Ishikawa (cell line): ENCODE measurements at regions not wholly inside any gene's neighbourhood (a gene's known extent, or its start where the extent isn't known, plus 50 kb on each side); places are given as distances from the start of the nearest gene placed in this dataset.

Experiments
- FOXM1 ChIP-seq: IDR thresholded peaks from 2 replicates; pipeline ENCODE4 v1.6.1; 2012; ENCODE audit warnings: low read depth, borderline replicate concordance
- TAF1 ChIP-seq: IDR thresholded peaks from 2 replicates; pipeline ENCODE4 v1.6.1; 2012; ENCODE audit warnings: low read depth, mild to moderate bottlenecking
- USF1 ChIP-seq: IDR thresholded peaks from 2 replicates; pipeline ENCODE4 v1.6.1; 2012
- TF ChIP-seq, protein P1 (sequence below): IDR thresholded peaks from 2 replicates; pipeline ENCODE4 v1.6.1; 2012; ENCODE audit warnings: low read depth, mild to moderate bottlenecking

GRCh38 chr4:14465057-14465456 is 537.2 kb upstream of the CPEB2 start:
- no peak for TF ChIP-seq TAF1
- no peak for TF ChIP-seq USF1
- TF ChIP-seq, protein P1, sequence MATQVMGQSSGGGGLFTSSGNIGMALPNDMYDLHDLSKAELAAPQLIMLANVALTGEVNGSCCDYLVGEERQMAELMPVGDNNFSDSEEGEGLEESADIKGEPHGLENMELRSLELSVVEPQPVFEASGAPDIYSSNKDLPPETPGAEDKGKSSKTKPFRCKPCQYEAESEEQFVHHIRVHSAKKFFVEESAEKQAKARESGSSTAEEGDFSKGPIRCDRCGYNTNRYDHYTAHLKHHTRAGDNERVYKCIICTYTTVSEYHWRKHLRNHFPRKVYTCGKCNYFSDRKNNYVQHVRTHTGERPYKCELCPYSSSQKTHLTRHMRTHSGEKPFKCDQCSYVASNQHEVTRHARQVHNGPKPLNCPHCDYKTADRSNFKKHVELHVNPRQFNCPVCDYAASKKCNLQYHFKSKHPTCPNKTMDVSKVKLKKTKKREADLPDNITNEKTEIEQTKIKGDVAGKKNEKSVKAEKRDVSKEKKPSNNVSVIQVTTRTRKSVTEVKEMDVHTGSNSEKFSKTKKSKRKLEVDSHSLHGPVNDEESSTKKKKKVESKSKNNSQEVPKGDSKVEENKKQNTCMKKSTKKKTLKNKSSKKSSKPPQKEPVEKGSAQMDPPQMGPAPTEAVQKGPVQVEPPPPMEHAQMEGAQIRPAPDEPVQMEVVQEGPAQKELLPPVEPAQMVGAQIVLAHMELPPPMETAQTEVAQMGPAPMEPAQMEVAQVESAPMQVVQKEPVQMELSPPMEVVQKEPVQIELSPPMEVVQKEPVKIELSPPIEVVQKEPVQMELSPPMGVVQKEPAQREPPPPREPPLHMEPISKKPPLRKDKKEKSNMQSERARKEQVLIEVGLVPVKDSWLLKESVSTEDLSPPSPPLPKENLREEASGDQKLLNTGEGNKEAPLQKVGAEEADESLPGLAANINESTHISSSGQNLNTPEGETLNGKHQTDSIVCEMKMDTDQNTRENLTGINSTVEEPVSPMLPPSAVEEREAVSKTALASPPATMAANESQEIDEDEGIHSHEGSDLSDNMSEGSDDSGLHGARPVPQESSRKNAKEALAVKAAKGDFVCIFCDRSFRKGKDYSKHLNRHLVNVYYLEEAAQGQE = no peak
- no peak for TF ChIP-seq FOXM1
